ENCODE measurements at regions not wholly inside any gene's neighbourhood (a gene's known extent, or its start where the extent isn't known, plus 50 kb on each side); places are given as distances from the start of the nearest gene placed in this dataset.

DNA sequence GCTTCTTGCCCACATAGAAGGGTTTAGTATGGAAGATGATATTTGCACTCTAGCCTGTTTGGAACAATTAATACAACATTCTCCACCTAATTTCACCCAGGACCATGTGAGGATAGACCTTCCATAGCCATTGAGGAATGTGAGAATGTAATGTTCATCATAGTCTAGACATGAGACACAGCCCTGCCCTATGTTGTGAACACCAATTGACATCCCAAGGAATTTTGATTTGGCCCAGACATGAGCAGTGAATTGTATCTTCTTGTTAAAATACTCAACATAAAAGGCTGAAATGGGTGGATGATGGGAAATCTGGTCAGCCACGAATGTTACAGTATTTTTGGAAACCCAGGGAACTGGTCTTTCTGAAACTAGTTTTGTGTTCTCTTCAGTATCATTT is 892.3 kb upstream of the CHORDC1 start:
- TF ChIP-seq, protein P1, sequence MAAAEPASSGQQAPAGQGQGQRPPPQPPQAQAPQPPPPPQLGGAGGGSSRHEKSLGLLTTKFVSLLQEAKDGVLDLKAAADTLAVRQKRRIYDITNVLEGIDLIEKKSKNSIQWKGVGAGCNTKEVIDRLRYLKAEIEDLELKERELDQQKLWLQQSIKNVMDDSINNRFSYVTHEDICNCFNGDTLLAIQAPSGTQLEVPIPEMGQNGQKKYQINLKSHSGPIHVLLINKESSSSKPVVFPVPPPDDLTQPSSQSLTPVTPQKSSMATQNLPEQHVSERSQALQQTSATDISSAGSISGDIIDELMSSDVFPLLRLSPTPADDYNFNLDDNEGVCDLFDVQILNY (CRISPR knock-in tag; IDR thresholded peaks at IDR 0.05), result no peak
- TF ChIP-seq, protein P2, sequence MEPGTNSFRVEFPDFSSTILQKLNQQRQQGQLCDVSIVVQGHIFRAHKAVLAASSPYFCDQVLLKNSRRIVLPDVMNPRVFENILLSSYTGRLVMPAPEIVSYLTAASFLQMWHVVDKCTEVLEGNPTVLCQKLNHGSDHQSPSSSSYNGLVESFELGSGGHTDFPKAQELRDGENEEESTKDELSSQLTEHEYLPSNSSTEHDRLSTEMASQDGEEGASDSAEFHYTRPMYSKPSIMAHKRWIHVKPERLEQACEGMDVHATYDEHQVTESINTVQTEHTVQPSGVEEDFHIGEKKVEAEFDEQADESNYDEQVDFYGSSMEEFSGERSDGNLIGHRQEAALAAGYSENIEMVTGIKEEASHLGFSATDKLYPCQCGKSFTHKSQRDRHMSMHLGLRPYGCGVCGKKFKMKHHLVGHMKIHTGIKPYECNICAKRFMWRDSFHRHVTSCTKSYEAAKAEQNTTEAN (CRISPR knock-in tag; IDR thresholded peaks at IDR 0.05), result no peak
- no peak for TF ChIP-seq ZMAT4 (CRISPR knock-in tag; IDR thresholded peaks at IDR 0.05)
- TF ChIP-seq, protein P3, sequence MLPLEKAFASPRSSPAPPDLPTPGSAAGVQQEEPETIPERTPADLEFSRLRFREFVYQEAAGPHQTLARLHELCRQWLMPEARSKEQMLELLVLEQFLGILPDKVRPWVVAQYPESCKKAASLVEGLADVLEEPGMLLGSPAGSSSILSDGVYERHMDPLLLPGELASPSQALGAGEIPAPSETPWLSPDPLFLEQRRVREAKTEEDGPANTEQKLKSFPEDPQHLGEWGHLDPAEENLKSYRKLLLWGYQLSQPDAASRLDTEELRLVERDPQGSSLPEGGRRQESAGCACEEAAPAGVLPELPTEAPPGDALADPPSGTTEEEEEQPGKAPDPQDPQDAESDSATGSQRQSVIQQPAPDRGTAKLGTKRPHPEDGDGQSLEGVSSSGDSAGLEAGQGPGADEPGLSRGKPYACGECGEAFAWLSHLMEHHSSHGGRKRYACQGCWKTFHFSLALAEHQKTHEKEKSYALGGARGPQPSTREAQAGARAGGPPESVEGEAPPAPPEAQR (CRISPR knock-in tag; IDR thresholded peaks at IDR 0.05), result no peak
- ATAC-seq (no peak), DNase-seq (ENCODE audit: low spot score) (no peak)
- CTCF ChIA-PET, result no interaction called here
- Mint-ChIP-seq H3K4me1 (no peaks in the 10 kb centered on the region), H3K36me3 (no peaks in the 10 kb centered on the region), H3K27ac (no peak overlapping the region), H3K9me3 (no peaks in the 10 kb centered on the region), H3K4me3 (no peak overlapping the region), H3K27me3 (ENCODE audit: low read depth) (no peaks in the 10 kb centered on the region)
- POLR2A ChIA-PET, result no interaction called here

GRCh38 chr11:91104237-91104636 is 881.4 kb upstream of the CHORDC1 start:
- no peak overlapping the region for H3K4me3 Mint-ChIP-seq
- H3K27ac Mint-ChIP-seq, result no peak overlapping the region
- ChIA-PET CTCF (no interaction called here), POLR2A (no interaction called here)
- DNase-seq (ENCODE audit: low spot score), result no peak
- ATAC-seq, result no peak
- H3K27me3 Mint-ChIP-seq (ENCODE audit: low read depth), result no peaks in the 10 kb centered on the region
- no peaks in the 10 kb centered on the region for H3K36me3 Mint-ChIP-seq
- no peak for TF ChIP-seq ZNF416 (CRISPR knock-in tag; IDR thresholded peaks at IDR 0.05)
- TF ChIP-seq, protein P4, sequence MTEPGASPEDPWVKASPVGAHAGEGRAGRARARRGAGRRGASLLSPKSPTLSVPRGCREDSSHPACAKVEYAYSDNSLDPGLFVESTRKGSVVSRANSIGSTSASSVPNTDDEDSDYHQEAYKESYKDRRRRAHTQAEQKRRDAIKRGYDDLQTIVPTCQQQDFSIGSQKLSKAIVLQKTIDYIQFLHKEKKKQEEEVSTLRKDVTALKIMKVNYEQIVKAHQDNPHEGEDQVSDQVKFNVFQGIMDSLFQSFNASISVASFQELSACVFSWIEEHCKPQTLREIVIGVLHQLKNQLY (CRISPR knock-in tag; IDR thresholded peaks at IDR 0.05), result no peak
- TF ChIP-seq ZMAT4 (CRISPR knock-in tag; IDR thresholded peaks at IDR 0.05), result no peak
- H3K9me3 Mint-ChIP-seq, result peaks cover 3% of the 10 kb centered on the region; the same call in 1 of the 2 replicates
- H3K4me1 Mint-ChIP-seq, result no peaks in the 10 kb centered on the region

DNA sequence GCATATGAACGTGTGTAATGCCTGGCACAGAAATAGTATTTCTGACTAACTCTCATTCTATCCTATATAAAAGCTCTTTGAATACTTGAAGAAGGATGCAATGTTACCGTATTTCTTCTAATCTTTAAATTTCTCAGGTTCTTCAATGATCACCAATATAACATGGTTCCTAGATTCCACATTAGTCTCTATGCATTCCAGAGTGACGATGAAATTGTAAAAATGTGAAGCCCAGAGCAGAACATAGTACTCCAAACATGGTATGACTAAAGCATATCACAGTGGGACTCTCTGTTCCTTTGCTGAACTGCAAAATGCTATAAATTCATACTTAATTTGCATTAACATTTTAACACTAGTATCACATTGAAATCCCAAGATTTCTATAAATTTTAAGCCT is 877.6 kb upstream of the CHORDC1 start:
- ATAC-seq, result no peak
- ChIA-PET CTCF (no interaction called here), POLR2A (no interaction called here)
- H3K27ac Mint-ChIP-seq, result no peak overlapping the region
- no peaks in the 10 kb centered on the region for H3K4me1 Mint-ChIP-seq
- DNase-seq (ENCODE audit: low spot score), result no peak
- H3K9me3 Mint-ChIP-seq, result peaks cover 3% of the 10 kb centered on the region; the same call in 1 of the 2 replicates
- H3K36me3 Mint-ChIP-seq, result no peaks in the 10 kb centered on the region
- no peaks in the 10 kb centered on the region for H3K27me3 Mint-ChIP-seq (ENCODE audit: low read depth)
- H3K4me3 Mint-ChIP-seq, result no peak overlapping the region
- no peak for TF ChIP-seq ATF3 (CRISPR knock-in tag; conservative IDR thresholded peaks at IDR 0.05)
- no peak for TF ChIP-seq RELA (CRISPR knock-in tag; IDR thresholded peaks at IDR 0.05; ENCODE audit: borderline replicate concordance)
- TF ChIP-seq JAZF1 (CRISPR knock-in tag; IDR thresholded peaks at IDR 0.05), result no peak
- no peak for TF ChIP-seq SOX15 (CRISPR knock-in tag; IDR thresholded peaks at IDR 0.05)
- no peak for TF ChIP-seq FOXP4 (CRISPR knock-in tag; IDR thresholded peaks at IDR 0.05)
- no peak for TF ChIP-seq ZNF138 (CRISPR knock-in tag; conservative IDR thresholded peaks at IDR 0.05)
- TF ChIP-seq, protein P5, sequence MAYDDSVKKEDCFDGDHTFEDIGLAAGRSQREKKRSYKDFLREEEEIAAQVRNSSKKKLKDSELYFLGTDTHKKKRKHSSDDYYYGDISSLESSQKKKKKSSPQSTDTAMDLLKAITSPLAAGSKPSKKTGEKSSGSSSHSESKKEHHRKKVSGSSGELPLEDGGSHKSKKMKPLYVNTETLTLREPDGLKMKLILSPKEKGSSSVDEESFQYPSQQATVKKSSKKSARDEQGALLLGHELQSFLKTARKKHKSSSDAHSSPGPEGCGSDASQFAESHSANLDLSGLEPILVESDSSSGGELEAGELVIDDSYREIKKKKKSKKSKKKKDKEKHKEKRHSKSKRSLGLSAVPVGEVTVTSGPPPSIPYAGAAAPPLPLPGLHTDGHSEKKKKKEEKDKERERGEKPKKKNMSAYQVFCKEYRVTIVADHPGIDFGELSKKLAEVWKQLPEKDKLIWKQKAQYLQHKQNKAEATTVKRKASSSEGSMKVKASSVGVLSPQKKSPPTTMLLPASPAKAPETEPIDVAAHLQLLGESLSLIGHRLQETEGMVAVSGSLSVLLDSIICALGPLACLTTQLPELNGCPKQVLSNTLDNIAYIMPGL (CRISPR knock-in tag; IDR thresholded peaks at IDR 0.05), result no peak
- TF ChIP-seq NR1H2 (CRISPR knock-in tag; IDR thresholded peaks at IDR 0.05), result no peak
- TF ChIP-seq, protein P6, sequence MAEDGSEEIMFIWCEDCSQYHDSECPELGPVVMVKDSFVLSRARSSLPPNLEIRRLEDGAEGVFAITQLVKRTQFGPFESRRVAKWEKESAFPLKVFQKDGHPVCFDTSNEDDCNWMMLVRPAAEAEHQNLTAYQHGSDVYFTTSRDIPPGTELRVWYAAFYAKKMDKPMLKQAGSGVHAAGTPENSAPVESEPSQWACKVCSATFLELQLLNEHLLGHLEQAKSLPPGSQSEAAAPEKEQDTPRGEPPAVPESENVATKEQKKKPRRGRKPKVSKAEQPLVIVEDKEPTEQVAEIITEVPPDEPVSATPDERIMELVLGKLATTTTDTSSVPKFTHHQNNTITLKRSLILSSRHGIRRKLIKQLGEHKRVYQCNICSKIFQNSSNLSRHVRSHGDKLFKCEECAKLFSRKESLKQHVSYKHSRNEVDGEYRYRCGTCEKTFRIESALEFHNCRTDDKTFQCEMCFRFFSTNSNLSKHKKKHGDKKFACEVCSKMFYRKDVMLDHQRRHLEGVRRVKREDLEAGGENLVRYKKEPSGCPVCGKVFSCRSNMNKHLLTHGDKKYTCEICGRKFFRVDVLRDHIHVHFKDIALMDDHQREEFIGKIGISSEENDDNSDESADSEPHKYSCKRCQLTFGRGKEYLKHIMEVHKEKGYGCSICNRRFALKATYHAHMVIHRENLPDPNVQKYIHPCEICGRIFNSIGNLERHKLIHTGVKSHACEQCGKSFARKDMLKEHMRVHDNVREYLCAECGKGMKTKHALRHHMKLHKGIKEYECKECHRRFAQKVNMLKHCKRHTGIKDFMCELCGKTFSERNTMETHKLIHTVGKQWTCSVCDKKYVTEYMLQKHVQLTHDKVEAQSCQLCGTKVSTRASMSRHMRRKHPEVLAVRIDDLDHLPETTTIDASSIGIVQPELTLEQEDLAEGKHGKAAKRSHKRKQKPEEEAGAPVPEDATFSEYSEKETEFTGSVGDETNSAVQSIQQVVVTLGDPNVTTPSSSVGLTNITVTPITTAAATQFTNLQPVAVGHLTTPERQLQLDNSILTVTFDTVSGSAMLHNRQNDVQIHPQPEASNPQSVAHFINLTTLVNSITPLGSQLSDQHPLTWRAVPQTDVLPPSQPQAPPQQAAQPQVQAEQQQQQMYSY (CRISPR knock-in tag; IDR thresholded peaks at IDR 0.05), result no peak
- TF ChIP-seq, protein P1 (CRISPR knock-in tag; IDR thresholded peaks at IDR 0.05), result no peak
- TF ChIP-seq NFE2L1 (CRISPR knock-in tag; IDR thresholded peaks at IDR 0.05), result no peak
- TF ChIP-seq JUN (CRISPR knock-in tag; IDR thresholded peaks at IDR 0.05), result no peak
- TF ChIP-seq OVOL2 (CRISPR knock-in tag; IDR thresholded peaks at IDR 0.05; ENCODE audit: borderline replicate concordance), result no peak
